Stimulated activated CD4-positive, alpha-beta T cell treated with anti-CD3 and anti-CD28 coated beads, Interleukin-2, amount 100 ng/mL, for 48 hours (primary cell): ENCODE measurements at regions not wholly inside any gene's neighbourhood (a gene's known extent, or its start where the extent isn't known, plus 50 kb on each side); places are given as distances from the start of the nearest gene placed in this dataset.
"Not testable (repeated sequence)": the region's sequence is repeated elsewhere in the genome, so short reads cannot be mapped to it uniquely, and the experiment has no call there.

Source experiments
- DNase-seq, 2 donors: peaks; one replicate each; pipeline ENCODE4 v3.0.0-alpha.2; 2020

DNA sequence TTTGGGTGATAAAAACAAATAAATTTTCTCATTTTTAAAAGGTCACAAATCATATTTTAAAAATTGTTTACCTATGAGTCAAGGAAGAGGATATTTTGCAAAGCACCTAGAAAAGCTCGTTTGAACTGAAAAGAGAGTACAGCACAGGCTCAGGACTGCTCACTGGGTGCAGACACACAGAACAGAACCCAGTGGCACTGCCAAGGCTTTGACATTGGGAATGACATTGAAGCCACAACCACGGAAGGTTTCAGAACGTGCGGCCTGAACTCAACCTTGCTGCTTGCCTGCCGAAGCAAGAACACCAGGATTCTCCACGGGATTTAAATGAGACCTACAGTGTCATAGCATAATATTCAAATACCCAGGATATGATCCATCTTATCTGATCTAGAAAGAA is 597.1 kb upstream of the B3GAT1 start:
- no peak for DNase-seq

DNA sequence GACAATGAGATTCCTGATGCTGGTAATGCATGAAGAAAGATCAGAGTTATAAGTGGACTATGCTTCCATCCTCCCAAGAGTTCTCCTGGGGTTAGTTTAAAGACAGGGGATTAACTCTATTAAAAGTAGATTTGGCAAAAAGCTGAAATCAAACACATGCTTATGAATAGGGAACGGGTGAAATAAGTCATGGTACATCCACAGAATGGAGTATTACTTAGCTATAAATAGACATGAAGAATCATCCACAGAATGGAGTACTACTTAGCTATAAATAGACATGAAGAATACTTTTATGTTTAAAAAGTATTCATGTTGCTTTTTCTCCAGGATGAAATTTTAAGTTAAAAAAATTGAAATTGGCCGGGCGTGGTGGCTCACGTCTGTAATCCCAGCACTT is 596.4 kb upstream of the B3GAT1 start:
- no peak for DNase-seq

DNA sequence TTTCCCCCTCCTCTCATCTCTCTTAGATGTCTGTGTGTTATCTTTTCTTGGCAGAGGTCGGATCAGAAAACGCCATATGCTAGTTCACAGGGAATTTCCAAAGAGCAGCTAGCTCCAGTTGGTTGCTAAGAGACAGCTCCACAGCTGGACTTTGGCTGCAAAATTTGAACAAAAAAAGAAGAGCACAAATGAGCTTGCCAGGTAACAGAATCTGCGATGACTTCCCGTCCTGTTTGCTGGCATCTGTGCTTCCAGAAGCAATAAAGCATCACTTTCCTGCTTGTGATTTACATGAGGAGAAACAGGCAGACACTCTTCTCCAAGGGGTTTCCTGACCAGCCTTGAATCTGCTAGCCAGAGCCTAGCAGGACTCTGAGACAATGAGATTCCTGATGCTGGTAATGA is 596.0 kb upstream of the B3GAT1 start:
- no peak for DNase-seq

DNA sequence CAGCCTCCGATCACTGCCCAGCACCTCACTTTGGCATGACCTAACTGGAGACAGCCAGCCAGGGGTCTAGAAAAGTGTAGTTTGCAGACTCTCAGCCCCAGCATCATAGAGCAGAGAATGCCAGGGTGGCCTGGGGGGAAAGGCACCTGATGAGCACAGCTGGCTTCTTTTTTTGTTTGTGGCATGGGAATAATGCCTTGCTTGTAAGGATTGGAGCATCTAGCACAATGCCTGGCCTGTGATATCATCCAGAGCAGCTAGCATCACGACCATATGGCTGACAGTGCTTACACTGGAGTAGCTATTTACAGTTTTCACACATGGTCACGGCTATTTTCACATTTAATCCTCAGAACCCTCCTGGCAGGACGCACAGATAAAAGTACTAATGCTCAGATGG is 594.8 kb upstream of the B3GAT1 start:
- no peak for DNase-seq

DNA sequence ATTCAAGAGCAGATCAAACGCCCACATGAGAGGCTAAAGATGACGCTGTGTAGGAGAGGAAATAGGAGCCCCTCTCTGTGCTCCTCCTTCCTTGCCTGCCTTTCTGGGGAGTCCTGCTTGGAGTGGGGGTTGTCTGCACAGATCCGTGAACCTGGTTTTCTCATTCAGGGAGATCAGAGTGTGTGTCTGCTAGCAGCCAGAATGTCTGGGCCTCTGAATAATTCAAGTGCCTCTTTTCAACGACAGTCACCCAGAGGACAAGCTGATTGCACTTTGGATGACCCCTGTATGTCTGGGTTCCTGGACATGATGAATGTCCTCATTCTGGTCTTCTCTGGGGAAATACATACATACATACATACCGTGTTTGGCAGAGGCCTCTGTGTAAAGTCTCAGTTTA is 592.5 kb upstream of the B3GAT1 start:
- no peak for DNase-seq

DNA sequence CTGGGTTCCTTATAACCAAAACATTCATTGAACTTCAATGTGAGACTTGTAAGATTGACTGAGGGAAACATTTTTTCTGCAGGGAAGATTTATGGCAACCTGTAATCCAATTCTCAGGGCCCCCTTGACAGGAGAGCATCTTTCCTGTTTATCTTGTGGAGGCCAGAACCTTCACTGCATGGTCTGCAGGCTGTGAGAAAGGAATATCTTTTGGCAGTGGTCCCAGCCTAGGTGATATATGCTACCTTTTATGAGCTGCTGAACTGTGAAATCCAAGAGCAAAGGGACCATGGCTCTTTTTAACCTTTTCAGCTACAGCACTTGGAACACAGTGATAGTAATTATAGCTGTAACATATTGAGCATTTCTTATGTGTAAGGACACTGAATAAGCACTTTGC is 590.2 kb upstream of the B3GAT1 start:
- no peak for DNase-seq

DNA sequence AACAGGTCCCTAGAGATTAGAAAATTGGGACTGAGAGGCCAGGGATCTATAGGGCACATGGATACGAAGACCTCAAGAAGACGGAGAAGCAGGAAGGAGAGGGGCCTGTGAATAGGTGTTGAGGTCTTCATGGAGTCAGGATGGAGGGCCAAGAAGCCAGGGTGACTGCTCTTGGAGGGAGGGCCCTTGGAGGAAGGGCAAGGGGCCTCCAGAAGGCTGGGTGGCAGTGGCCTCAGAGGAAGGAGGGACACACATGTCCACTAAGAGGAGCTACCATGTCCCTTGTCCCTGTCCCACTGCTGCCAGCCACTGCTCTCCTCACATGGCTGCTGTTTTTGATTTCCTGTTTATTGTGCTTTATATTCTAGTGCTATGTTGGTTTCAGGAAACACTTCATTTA is 589.5 kb upstream of the B3GAT1 start:
- DNase-seq, result no peak

DNA sequence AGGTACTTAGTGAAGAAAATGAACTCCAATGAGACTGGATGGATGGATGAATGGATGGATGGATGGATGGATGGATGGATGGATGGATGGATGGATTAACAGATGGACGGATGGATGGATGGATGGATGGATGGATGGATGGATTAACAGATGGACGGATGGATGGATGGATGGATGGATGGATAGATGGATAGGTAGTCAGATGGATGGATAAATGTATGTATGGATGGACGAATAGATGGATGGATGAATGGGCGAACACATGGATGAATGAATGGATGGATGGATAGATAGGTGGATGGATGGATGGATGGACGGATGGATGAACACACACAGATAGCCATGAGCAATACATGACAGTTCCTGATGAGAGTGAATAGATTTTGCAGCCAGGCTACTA is 589.0 kb upstream of the B3GAT1 start:
- not testable (repeated sequence) for DNase-seq

DNA sequence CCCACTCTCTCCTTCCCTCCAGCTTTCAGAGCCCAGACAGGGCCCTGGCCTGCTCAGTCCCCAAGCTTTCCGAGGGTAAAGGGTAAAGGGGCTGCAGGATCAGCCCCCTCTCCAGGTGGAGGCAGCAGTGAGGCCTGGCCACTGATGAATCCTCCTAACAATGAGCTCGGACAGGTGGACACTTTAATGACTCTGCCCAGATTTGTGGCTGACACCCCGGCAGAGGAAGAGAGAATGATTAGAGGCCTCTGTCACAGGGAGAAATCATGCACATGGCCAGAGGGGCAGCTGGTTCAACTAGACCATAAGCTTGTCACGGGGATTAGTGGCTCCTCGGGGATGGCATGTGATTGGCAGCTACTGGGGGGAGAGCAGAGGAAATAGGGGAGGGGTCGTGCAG is 587.5 kb upstream of the B3GAT1 start:
- no peak for DNase-seq

DNA sequence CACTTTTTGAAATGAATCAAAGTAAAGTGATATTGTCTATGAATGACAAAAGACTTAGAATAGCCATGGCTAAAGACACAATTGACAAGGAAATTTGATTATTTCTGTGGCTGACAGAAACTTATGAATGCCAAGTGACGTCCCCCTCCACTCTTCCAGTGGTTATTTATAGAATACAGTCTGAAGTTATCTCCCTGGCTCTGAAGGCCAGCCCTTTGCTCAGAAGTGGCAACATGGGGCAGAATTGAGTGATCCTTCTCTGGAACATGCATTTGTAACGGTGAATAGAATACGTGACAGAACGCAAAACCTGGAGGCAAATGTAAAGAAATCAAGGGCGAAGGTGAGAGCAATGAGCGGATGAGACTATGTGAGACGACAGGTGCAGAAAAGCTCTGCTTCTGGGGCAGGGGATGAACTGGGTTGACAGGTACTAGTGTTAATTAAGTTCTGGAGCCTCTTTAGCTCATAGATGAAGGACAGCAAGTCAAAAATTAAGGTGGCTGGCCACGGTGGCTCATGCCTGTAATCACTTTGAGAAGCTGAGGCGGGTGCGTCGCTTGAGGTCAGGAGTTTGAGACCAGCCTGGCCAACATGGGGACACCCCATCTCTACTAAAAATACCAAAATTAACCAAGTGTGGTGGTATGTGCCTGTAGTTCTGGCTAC is 585.7 kb upstream of the B3GAT1 start:
- DNase-seq, result no peak

DNA sequence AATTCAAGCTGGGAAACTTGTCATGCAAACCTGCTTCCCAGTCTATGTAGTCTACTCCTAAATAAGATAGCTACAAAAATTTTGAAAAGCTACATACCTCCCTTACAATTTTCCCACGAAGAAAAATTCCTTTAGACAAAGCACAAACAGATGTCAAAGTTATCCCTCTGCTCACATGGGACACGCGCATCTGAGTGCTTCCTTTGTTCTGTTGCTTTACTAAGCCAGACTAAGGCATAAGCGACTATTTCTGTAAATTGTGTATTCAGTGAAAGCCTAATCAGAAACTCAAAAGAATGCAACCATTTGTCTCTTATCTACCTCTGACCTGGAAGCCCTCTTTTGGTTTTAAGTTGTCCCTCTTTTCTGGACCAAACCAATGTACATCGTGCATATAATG is 583.7 kb upstream of the B3GAT1 start:
- no peak for DNase-seq

DNA sequence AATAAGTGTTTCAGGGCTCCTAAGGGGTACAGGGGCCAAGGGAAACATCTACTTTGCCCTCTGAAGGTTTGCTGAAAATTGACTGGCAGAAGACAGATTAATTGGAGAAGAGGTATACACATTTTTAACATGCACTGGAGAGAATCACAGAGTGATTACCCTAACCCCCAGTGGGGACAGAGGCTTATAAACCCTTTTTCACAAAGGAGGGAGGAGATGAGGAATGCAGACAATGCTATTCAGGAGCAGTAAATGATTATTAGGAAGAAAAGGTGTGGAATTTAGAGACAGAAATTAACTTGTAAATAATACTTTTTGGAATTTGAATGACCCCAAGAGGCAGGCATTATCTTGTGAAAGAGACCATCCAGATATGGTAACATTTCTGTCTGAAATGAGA is 582.4 kb upstream of the B3GAT1 start:
- no peak for DNase-seq

DNA sequence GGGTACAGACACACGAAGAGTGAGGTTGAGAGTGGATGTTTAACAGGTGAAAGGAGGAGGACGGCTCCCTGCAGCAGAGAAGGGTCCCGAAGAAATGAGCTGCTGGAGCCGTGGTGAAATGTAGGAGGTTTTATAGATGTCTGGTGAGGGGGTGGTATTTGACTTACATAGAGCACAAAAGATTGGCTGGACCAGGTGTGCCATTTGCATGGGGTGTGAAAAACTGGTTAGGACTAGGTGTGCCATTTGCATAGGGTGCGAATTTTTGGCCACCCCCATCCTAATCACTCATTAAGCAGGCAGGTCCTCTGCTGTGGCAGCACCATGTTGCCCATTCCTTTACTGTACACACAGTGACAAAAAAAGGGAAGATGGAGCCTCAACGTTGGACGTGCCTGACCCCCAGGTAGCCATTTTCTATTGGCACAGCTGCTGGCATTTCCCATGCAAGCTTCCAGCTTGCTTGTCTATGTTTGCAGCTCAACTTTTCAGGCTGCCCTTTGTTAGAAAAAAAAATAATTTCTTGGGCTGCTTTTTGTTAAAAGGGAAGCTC is 581.7 kb upstream of the B3GAT1 start:
- DNase-seq, result no peak

DNA sequence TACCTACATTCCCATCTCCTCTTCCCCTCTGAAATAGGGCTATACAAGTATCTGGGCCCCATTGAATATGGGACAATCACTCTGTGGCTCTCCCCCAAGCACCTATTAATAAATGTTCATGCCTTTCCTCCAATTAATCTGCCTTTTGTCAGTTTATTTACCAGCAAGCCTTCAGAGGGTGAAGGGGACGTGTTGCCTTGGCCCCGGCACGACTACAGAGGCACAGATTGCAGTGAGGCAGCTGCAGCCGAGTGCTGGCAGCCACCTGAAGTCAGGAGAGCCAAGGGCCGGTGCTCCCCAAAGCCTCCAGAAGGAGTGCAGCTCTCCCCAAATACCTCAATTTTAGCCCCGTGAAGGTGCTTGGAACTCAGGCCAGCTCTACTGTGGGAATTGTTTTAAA is 580.9 kb upstream of the B3GAT1 start:
- DNase-seq, result no peak

DNA sequence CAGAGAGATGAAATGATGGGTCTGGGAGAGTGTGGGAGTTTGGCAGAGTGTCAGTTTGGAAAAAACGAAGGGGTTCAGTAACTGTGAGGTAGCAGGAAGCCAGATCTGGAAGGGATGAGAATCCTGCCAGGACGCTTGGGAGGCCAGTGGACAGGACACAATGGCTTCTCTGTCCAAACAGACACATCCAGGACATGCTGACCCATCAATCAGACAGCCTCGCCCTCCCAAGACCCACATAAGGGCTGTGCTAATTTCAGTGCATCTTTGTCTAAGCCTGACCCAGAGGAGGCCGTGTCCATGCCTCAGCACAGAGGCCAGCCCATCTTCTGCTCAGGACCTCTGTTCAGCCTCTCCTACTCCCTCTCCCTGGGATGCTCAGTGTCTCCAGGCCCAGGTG is 576.5 kb upstream of the B3GAT1 start:
- DNase-seq, result no peak

DNA sequence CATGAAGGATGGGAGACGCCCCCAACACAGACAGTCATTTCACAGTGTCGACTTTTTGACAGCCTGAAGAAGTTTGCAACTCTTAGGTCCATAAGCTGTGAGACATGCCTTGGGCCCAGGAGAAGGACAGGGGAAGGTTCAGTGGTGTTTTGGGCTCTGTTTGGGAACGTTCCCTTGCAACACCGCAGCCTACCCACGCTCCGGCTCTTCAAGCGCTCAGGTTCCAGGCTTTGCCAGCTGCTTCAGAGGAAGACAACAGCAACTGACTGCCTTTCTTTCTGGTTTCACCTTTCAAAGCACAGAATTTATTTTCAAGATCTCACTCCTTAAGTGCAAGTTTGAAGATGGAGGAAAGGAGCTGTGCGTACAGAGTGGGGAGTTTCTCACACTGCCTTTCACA is 575.8 kb upstream of the B3GAT1 start:
- DNase-seq, result no peak

DNA sequence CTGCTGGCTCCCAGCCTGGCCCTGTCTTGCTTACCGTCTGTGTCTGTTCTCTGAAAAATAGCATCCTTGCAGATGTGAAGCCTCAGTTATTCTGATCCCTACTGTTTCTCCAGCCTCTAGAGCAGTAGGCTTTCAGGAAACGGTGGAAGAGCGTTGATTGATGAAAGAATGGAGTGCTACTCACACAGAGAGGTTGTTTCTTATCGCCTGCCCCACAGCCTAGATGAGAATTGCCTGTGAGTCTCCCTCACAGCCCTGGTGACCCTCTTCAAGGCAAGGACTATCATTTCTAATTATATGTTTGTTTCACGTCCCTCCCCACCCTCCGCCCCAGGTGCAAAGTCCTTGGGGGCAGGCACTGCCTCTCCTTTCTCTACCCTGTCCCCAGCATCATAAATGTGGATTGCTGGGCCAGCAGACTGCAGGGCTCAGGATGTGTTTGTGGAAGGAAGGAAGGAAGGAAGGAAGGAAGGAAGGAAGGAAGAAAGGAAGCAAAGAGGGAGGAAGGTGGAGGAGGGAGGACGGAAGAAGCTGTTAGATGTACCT is 575.3 kb upstream of the B3GAT1 start:
- no peak for DNase-seq

DNA sequence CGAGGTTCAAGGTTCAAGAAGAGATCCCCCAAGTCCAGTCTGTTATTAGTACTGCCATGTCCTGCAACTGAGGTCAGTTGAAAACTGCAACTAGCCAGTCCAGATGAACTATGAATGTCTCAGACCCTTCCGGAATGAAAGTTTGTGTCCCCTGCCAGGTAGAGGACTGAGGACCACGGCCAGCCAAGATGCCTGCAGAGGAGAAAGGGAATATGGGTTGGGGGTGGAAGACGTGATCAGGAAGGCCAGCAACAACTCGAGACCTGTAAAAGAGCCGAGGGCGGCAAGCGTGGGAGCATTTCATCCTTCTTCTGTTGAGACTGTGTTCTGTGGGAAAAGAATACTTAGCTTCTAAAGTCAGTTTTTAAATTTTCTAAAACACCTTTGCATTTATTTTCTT is 572.4 kb upstream of the B3GAT1 start:
- no peak for DNase-seq

DNA sequence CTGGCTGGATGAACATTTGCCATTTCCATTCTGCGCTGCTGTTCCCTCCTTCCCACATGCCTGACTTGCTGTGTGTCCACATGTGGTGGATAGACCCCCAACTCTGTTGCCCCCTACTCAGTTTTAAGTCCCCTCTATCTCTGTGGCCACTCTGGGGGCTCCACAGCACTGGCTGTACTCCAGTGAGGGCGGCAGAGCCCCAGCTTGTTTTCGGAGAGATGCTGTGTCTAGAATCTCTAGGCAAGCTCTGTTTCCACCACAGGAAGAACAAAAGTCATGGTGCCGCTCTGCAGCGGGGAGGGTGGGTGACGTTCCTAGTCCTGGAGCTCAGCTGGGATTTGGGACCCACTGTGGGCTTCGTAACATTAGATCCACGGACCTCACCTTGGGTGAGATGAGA is 570.4 kb upstream of the B3GAT1 start:
- DNase-seq, result not testable (repeated sequence)

DNA sequence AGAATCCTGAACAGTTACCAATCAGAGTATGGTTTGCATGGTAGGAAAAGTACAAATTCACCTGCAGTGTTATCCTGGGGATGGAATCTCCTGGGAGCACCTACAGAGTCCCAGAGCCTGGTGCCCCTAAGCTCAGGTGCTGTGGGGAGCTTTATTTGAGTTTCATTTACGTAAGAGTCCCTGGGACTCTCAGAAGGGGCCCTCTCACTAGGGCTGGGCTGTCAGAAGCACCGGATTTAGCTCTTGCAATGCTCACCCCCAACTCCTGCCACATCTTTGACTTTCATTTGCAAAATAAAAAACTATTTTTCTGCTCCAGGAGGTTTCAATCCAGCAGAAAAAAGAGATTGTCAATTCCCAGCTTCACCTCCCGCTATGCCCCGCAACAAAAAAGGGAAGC is 569.8 kb upstream of the B3GAT1 start:
- no peak for DNase-seq

DNA sequence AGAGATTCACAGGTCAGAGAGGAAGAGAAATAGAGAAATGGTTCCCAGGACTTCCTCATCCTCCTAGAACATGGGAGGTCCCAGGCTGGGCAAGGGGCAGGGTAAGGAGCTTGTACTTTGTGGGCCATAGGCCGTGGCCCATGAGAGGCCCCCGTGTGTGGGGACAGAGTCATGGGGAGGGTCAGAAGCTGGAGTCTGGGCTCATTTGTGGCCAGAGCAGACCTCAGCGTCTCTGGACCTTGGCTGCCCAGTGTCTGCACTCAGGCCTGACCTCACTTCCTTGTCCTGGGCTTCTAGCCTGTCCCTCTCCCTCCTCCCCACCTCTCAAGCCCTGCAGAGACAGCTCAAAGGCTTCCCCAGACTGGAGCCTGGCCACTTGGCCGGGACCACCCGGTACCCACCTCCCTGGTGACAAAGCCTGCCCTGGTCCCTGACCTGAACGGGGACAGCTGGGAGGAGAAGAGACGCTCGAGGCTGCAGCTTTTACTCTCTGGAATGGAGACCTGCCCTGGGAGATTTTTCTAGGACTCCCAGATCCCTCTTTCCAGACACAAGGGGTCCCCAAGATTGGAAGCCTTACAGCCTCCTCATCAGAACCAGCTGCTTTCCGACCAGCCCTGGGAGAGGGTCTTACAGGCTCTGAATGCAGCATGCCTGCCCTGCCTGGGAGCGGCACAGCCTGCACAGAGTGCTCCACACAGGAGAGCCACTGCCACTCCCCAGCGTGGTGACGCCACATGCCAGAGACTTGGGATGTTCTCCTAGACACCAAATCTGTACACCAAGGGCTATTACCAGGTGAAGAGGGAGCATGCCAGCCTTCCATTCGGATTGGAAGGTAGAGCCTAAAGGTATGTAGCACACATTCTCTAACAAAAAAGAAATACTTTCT is 569.0 kb upstream of the B3GAT1 start:
- no peak for DNase-seq

DNA sequence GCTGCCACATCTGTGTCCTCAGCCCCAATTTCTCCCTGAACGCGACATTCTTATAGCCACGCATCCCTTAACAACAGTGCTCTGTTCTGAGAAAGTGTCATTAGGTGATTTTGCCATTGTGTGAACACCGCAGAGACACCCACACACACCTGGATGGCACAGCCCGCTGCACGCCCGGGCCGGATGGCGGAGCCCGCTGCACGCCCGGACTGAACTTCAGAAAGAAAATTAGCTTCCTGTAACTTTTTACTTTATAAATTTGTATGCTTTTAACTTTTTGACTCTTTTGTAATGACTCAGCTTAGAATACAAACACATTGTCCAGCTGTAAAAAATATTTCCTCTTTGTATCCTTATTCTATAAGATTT is 567.0 kb upstream of the B3GAT1 start:
- DNase-seq, result not testable (repeated sequence)

DNA sequence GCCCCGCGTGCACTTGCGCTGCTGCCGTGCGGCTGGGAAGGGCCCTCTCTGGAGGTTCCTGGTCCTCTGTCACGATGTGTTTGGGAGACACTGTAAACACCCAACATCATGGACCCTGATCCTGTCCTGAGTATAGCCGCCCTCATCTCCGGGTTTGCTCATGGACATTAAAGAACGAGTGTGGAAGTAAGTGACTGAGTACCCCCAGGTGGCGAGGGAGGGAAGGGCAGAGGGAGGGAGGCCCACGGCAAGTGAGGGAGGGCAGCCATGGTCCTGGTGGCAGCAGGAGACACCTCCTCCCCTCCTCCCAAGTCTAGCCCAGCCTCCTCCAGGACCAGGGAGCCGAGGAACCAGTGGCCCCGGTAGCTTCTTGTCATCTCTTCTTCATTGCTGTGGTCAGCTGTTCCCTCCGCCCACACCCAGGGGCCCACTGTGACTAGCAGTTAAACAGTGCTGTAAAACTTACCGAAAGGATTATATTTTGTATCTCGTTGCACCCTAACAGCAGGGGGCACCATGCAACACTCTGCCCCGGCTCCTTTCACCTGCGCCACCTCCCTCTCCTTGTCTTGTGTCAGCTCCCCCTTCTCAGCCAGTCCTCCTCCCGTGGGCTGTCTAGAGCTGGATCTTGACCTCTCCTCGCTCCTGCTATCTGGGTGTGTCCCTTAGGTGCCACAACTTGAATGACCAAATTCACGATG is 566.5 kb upstream of the B3GAT1 start:
- DNase-seq, result no peak
